Glomerular endothelial cell (primary cell): ENCODE measurements at regions not wholly inside any gene's neighbourhood (a gene's known extent, or its start where the extent isn't known, plus 50 kb on each side); places are given as distances from the start of the nearest gene placed in this dataset.

Experiments used
- DNase-seq: peaks from one replicate; pipeline ENCODE4 v3.0.0-alpha.2; 2011; ENCODE audit warnings: low read depth, low spot score; ENCODE audit errors: extremely low read depth

GRCh38 chr2:12376025-12376424 lies 340.7 kb upstream of the TRIB2 start:
- no peak for DNase-seq

GRCh38 chr2:12379143-12379542 lies 337.6 kb upstream of the TRIB2 start:
- no peak for DNase-seq

- no peak for DNase-seq
Observed at GRCh38 chr2:12381543-12382325, 335.0 kb upstream of the TRIB2 start.

- no peak for DNase-seq
Observed at GRCh38 chr2:12382366-12382765, 334.4 kb upstream of the TRIB2 start.

GRCh38 chr2:12389344-12390045 lies 327.2 kb upstream of the TRIB2 start:
- DNase-seq = no peak

- DNase-seq = no peak
Observed at GRCh38 chr2:12391116-12391515, 325.6 kb upstream of the TRIB2 start.

GRCh38 chr2:12396699-12397098 lies 320.0 kb upstream of the TRIB2 start:
- DNase-seq = no peak

GRCh38 chr2:12397854-12398253 lies 318.9 kb upstream of the TRIB2 start:
- no peak for DNase-seq

GRCh38 chr2:12399240-12399639 lies 317.5 kb upstream of the TRIB2 start:
- DNase-seq = no peak

- no peak for DNase-seq
Observed at GRCh38 chr2:12400543-12400942, 316.2 kb upstream of the TRIB2 start.

- no peak for DNase-seq
Observed at GRCh38 chr2:12402440-12403139, 314.1 kb upstream of the TRIB2 start.

GRCh38 chr2:12404497-12404896 lies 312.2 kb upstream of the TRIB2 start:
- no peak for DNase-seq

GRCh38 chr2:12407160-12407559 lies 309.6 kb upstream of the TRIB2 start:
- DNase-seq = no peak

GRCh38 chr2:12412898-12413305 lies 303.8 kb upstream of the TRIB2 start:
- no peak for DNase-seq

GRCh38 chr2:12415536-12415935 lies 301.2 kb upstream of the TRIB2 start:
- DNase-seq = no peak

GRCh38 chr2:12416600-12416999 lies 300.1 kb upstream of the TRIB2 start:
- DNase-seq = no peak

GRCh38 chr2:12417786-12418185 lies 298.9 kb upstream of the TRIB2 start:
- no peak for DNase-seq

- DNase-seq = no peak
Observed at GRCh38 chr2:12419803-12420202, 296.9 kb upstream of the TRIB2 start.

GRCh38 chr2:12421046-12421445 lies 295.7 kb upstream of the TRIB2 start:
- no peak for DNase-seq

GRCh38 chr2:12424219-12424618 lies 292.5 kb upstream of the TRIB2 start:
- no peak for DNase-seq

GRCh38 chr2:12424809-12425208 lies 291.9 kb upstream of the TRIB2 start:
- no peak for DNase-seq

- no peak for DNase-seq
Observed at GRCh38 chr2:12428324-12428723, 288.4 kb upstream of the TRIB2 start.
